ENCODE measurements at regions not wholly inside any gene's neighbourhood (a gene's known extent, or its start where the extent isn't known, plus 50 kb on each side); places are given as distances from the start of the nearest gene placed in this dataset.
"Not testable (repeated sequence)": the region's sequence is repeated elsewhere in the genome, so short reads cannot be mapped to it uniquely, and the experiment has no call there.

- H3K9ac ChIP-seq (ENCODE audit: low read length): no peak overlapping the region
- no peaks in the 10 kb centered on the region for H3K4me1 ChIP-seq (ENCODE audit: control insufficient read depth, insufficient read depth, low read length)
- DNase-seq (ENCODE audit: low read depth): no peak
Measured at GRCh38 chr3:153809097-153809496, 312.1 kb upstream of the ARHGEF26 start.

GRCh38 chr3:153818338-153818737 lies 302.9 kb upstream of the ARHGEF26 start:
- H3K36me3 ChIP-seq (ENCODE audit: control insufficient read depth, insufficient read depth, low read length, severe bottlenecking): no peaks in the 10 kb centered on the region
- H3K4me3 ChIP-seq (ENCODE audit: low read length): no peak overlapping the region
- H3K9ac ChIP-seq (ENCODE audit: low read length): no peak overlapping the region
- H3K27me3 ChIP-seq (replicated peaks; ENCODE audit: control insufficient read depth, insufficient read depth, low read length): no peaks in the 10 kb centered on the region
- no peaks in the 10 kb centered on the region for H3K9me3 ChIP-seq (ENCODE audit: control insufficient read depth, low read length)
- DNase-seq (ENCODE audit: low read depth): no peak
- no peaks in the 10 kb centered on the region for H3K4me1 ChIP-seq (ENCODE audit: control insufficient read depth, insufficient read depth, low read length)

More at GRCh38 chr3:153809097-153809496, 312.1 kb upstream of the ARHGEF26 start:
- Histone ChIP-seq H3K9me3 (ENCODE audit: control insufficient read depth, low read length) (no peaks in the 10 kb centered on the region), H3K27me3 (replicated peaks; ENCODE audit: control insufficient read depth, insufficient read depth, low read length) (no peaks in the 10 kb centered on the region), H3K36me3 (ENCODE audit: control insufficient read depth, insufficient read depth, low read length, severe bottlenecking) (no peaks in the 10 kb centered on the region), H3K4me3 (ENCODE audit: low read length) (no peak overlapping the region)

- H3K9me3 ChIP-seq (ENCODE audit: control insufficient read depth, low read length): no peaks in the 10 kb centered on the region
- H3K4me3 ChIP-seq (ENCODE audit: low read length): no peak overlapping the region
- no peaks in the 10 kb centered on the region for H3K36me3 ChIP-seq (ENCODE audit: control insufficient read depth, insufficient read depth, low read length, severe bottlenecking)
- no peaks in the 10 kb centered on the region for H3K4me1 ChIP-seq (ENCODE audit: control insufficient read depth, insufficient read depth, low read length)
- no peak for DNase-seq (ENCODE audit: low read depth)
- H3K27me3 ChIP-seq (replicated peaks; ENCODE audit: control insufficient read depth, insufficient read depth, low read length): no peaks in the 10 kb centered on the region
- H3K9ac ChIP-seq (ENCODE audit: low read length): no peak overlapping the region
Measured at GRCh38 chr3:153820035-153820434, 301.2 kb upstream of the ARHGEF26 start.

- H3K9me3 ChIP-seq (ENCODE audit: control insufficient read depth, low read length); H3K9ac ChIP-seq (ENCODE audit: low read length); H3K36me3 ChIP-seq (ENCODE audit: control insufficient read depth, insufficient read depth, low read length, severe bottlenecking); H3K4me3 ChIP-seq (ENCODE audit: low read length); H3K4me1 ChIP-seq (ENCODE audit: control insufficient read depth, insufficient read depth, low read length); DNase-seq (ENCODE audit: low read depth); H3K27me3 ChIP-seq (replicated peaks; ENCODE audit: control insufficient read depth, insufficient read depth, low read length): not testable (repeated sequence)
Measured at GRCh38 chr3:153828346-153828745, 292.8 kb upstream of the ARHGEF26 start.

- peak overlapping the region; percentile 24 for H3K4me3 ChIP-seq (ENCODE audit: low read length)
- peaks cover 9% of the 10 kb centered on the region for H3K4me1 ChIP-seq (ENCODE audit: control insufficient read depth, insufficient read depth, low read length)
- no peaks in the 10 kb centered on the region for H3K36me3 ChIP-seq (ENCODE audit: control insufficient read depth, insufficient read depth, low read length, severe bottlenecking)
- peaks cover 4% of the 10 kb centered on the region for H3K9me3 ChIP-seq (ENCODE audit: control insufficient read depth, low read length)
- peak; percentile 22 for DNase-seq (ENCODE audit: low read depth)
- H3K9ac ChIP-seq (ENCODE audit: low read length): no peak overlapping the region
- H3K27me3 ChIP-seq (replicated peaks; ENCODE audit: control insufficient read depth, insufficient read depth, low read length): no peaks in the 10 kb centered on the region
Measured at GRCh38 chr3:153829606-153830170, 291.5 kb upstream of the ARHGEF26 start.

GRCh38 chr3:153830552-153830951 lies 290.6 kb upstream of the ARHGEF26 start:
- Histone ChIP-seq H3K36me3 (ENCODE audit: control insufficient read depth, insufficient read depth, low read length, severe bottlenecking) (no peaks in the 10 kb centered on the region), H3K4me1 (ENCODE audit: control insufficient read depth, insufficient read depth, low read length) (peaks cover 9% of the 10 kb centered on the region), H3K9me3 (ENCODE audit: control insufficient read depth, low read length) (peaks cover under 1% of the 10 kb centered on the region), H3K27me3 (replicated peaks; ENCODE audit: control insufficient read depth, insufficient read depth, low read length) (no peaks in the 10 kb centered on the region), H3K9ac (ENCODE audit: low read length) (no peak overlapping the region), H3K4me3 (ENCODE audit: low read length) (no peak overlapping the region)
- no peak for DNase-seq (ENCODE audit: low read depth)

GRCh38 chr3:153835540-153835939 lies 285.6 kb upstream of the ARHGEF26 start:
- no peaks in the 10 kb centered on the region for H3K27me3 ChIP-seq (replicated peaks; ENCODE audit: control insufficient read depth, insufficient read depth, low read length)
- H3K4me1 ChIP-seq (ENCODE audit: control insufficient read depth, insufficient read depth, low read length): no peaks in the 10 kb centered on the region
- DNase-seq (ENCODE audit: low read depth): no peak
- H3K4me3 ChIP-seq (ENCODE audit: low read length): no peak overlapping the region
- H3K9ac ChIP-seq (ENCODE audit: low read length): no peak overlapping the region
- H3K9me3 ChIP-seq (ENCODE audit: control insufficient read depth, low read length): no peaks in the 10 kb centered on the region
- no peaks in the 10 kb centered on the region for H3K36me3 ChIP-seq (ENCODE audit: control insufficient read depth, insufficient read depth, low read length, severe bottlenecking)

GRCh38 chr3:153840487-153840886 lies 280.7 kb upstream of the ARHGEF26 start:
- Histone ChIP-seq H3K9me3 (ENCODE audit: control insufficient read depth, low read length) (no peaks in the 10 kb centered on the region), H3K27me3 (replicated peaks; ENCODE audit: control insufficient read depth, insufficient read depth, low read length) (no peaks in the 10 kb centered on the region), H3K9ac (ENCODE audit: low read length) (no peak overlapping the region), H3K4me1 (ENCODE audit: control insufficient read depth, insufficient read depth, low read length) (no peaks in the 10 kb centered on the region), H3K4me3 (ENCODE audit: low read length) (no peak overlapping the region), H3K36me3 (ENCODE audit: control insufficient read depth, insufficient read depth, low read length, severe bottlenecking) (no peaks in the 10 kb centered on the region)
- DNase-seq (ENCODE audit: low read depth): no peak

- Histone ChIP-seq H3K4me3 (ENCODE audit: low read length) (no peak overlapping the region), H3K4me1 (ENCODE audit: control insufficient read depth, insufficient read depth, low read length) (no peaks in the 10 kb centered on the region), H3K36me3 (ENCODE audit: control insufficient read depth, insufficient read depth, low read length, severe bottlenecking) (no peaks in the 10 kb centered on the region), H3K9me3 (ENCODE audit: control insufficient read depth, low read length) (no peaks in the 10 kb centered on the region), H3K27me3 (replicated peaks; ENCODE audit: control insufficient read depth, insufficient read depth, low read length) (no peaks in the 10 kb centered on the region), H3K9ac (ENCODE audit: low read length) (no peak overlapping the region)
- no peak for DNase-seq (ENCODE audit: low read depth)
Measured at GRCh38 chr3:153843994-153844393, 277.2 kb upstream of the ARHGEF26 start.

- Histone ChIP-seq H3K9me3 (ENCODE audit: control insufficient read depth, low read length) (no peaks in the 10 kb centered on the region), H3K36me3 (ENCODE audit: control insufficient read depth, insufficient read depth, low read length, severe bottlenecking) (no peaks in the 10 kb centered on the region), H3K4me1 (ENCODE audit: control insufficient read depth, insufficient read depth, low read length) (peaks cover 1% of the 10 kb centered on the region), H3K9ac (ENCODE audit: low read length) (no peak overlapping the region), H3K4me3 (ENCODE audit: low read length) (no peak overlapping the region), H3K27me3 (replicated peaks; ENCODE audit: control insufficient read depth, insufficient read depth, low read length) (no peaks in the 10 kb centered on the region)
- no peak for DNase-seq (ENCODE audit: low read depth)
Measured at GRCh38 chr3:153845311-153845710, 275.9 kb upstream of the ARHGEF26 start.

- Histone ChIP-seq H3K9ac (ENCODE audit: low read length) (no peak overlapping the region), H3K4me1 (ENCODE audit: control insufficient read depth, insufficient read depth, low read length) (peaks cover 5% of the 10 kb centered on the region), H3K27me3 (replicated peaks; ENCODE audit: control insufficient read depth, insufficient read depth, low read length) (no peaks in the 10 kb centered on the region), H3K36me3 (ENCODE audit: control insufficient read depth, insufficient read depth, low read length, severe bottlenecking) (no peaks in the 10 kb centered on the region), H3K4me3 (ENCODE audit: low read length) (no peak overlapping the region), H3K9me3 (ENCODE audit: control insufficient read depth, low read length) (no peaks in the 10 kb centered on the region)
- DNase-seq (ENCODE audit: low read depth): no peak
Measured at GRCh38 chr3:153848702-153849101, 272.5 kb upstream of the ARHGEF26 start.

- peaks cover 7% of the 10 kb centered on the region for H3K4me1 ChIP-seq (ENCODE audit: control insufficient read depth, insufficient read depth, low read length)
- DNase-seq (ENCODE audit: low read depth): no peak
- no peak overlapping the region for H3K9ac ChIP-seq (ENCODE audit: low read length)
- no peaks in the 10 kb centered on the region for H3K27me3 ChIP-seq (replicated peaks; ENCODE audit: control insufficient read depth, insufficient read depth, low read length)
- no peaks in the 10 kb centered on the region for H3K9me3 ChIP-seq (ENCODE audit: control insufficient read depth, low read length)
- no peak overlapping the region for H3K4me3 ChIP-seq (ENCODE audit: low read length)
- no peaks in the 10 kb centered on the region for H3K36me3 ChIP-seq (ENCODE audit: control insufficient read depth, insufficient read depth, low read length, severe bottlenecking)
Measured at GRCh38 chr3:153852355-153852754, 268.8 kb upstream of the ARHGEF26 start.

Data from adipocyte (in vitro differentiated cells).